ENCODE measurements at regions not wholly inside any gene's neighbourhood (a gene's known extent, or its start where the extent isn't known, plus 50 kb on each side); places are given as distances from the start of the nearest gene placed in this dataset.

DNA sequence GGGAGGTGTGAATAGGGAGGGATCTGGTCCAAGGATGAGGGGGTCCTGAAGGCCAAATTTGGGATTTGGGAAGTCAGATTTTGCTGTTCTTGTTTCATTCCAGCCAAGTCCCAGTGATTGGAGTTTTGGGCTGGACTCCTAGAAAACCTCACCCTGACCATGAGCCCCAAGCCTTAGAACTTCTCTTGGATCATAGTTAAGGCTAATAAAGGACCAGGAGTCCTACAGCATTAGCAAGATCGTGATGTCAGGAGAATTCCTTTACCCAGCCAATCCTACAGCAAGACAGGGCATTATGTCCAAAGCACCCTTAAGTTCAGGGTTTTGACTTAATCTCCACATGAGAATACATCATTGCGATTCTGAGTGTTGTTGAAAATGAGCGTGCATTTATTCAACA lies 85.0 kb downstream of the SOX9 start:
- TF ChIP-seq, protein P1, sequence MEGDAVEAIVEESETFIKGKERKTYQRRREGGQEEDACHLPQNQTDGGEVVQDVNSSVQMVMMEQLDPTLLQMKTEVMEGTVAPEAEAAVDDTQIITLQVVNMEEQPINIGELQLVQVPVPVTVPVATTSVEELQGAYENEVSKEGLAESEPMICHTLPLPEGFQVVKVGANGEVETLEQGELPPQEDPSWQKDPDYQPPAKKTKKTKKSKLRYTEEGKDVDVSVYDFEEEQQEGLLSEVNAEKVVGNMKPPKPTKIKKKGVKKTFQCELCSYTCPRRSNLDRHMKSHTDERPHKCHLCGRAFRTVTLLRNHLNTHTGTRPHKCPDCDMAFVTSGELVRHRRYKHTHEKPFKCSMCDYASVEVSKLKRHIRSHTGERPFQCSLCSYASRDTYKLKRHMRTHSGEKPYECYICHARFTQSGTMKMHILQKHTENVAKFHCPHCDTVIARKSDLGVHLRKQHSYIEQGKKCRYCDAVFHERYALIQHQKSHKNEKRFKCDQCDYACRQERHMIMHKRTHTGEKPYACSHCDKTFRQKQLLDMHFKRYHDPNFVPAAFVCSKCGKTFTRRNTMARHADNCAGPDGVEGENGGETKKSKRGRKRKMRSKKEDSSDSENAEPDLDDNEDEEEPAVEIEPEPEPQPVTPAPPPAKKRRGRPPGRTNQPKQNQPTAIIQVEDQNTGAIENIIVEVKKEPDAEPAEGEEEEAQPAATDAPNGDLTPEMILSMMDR (IDR thresholded peaks at IDR 0.05), result no peak
- TF ChIP-seq POLR2A (IDR thresholded peaks at IDR 0.05), result no peak

All from thyroid gland (tissue), 4 donors.